ENCODE measurements at regions not wholly inside any gene's neighbourhood (a gene's known extent, or its start where the extent isn't known, plus 50 kb on each side); places are given as distances from the start of the nearest gene placed in this dataset.

GRCh38 chr10:109115179-109115578 lies 808.1 kb downstream of the XPNPEP1 start:
- H2BK20ac ChIP-seq (ENCODE audit: low read depth, low read length, poor library complexity, severe bottlenecking), result no peak overlapping the region
- H3K4me1 ChIP-seq (ENCODE audit: insufficient read depth, low read length), result no peaks in the 10 kb centered on the region
- H3K14ac ChIP-seq (ENCODE audit: insufficient read depth, low read length), result no peak overlapping the region
- no peak overlapping the region for H4K5ac ChIP-seq (ENCODE audit: insufficient read length, low read depth, low read length)
- H3K4me1 Mint-ChIP-seq, result no peaks in the 10 kb centered on the region
- no peak overlapping the region for H4K91ac ChIP-seq (ENCODE audit: insufficient read length, low read depth, low read length)
- no peak overlapping the region for H4K8ac ChIP-seq (replicated peaks; ENCODE audit: insufficient read length, low read depth, low read length)
- no peak overlapping the region for H3K27ac Mint-ChIP-seq
- H3K79me2 ChIP-seq (ENCODE audit: insufficient read depth, low read length), result no peaks in the 10 kb centered on the region
- no peaks in the 10 kb centered on the region for H3K23me2 ChIP-seq (ENCODE audit: insufficient read length, low read depth, low read length, poor library complexity, severe bottlenecking)
- peaks cover 4% of the 10 kb centered on the region for H3K27me3 Mint-ChIP-seq (ENCODE audit: low read depth)
- no peak overlapping the region for H2AFZ ChIP-seq (ENCODE audit: low read length)
- H3K36me3 Mint-ChIP-seq (ENCODE audit: insufficient read depth in 1 of 3, low read depth in 3 of 3), result peaks cover 7 to 20% (median 13%) of the 10 kb centered on the region in 3 experiments; a peak in 6 of 7 replicates
- H2BK15ac ChIP-seq (ENCODE audit: low read depth, low read length), result no peak overlapping the region
- no peak overlapping the region for H3K18ac ChIP-seq (ENCODE audit: insufficient read length, low read depth, low read length)
- H2BK120ac ChIP-seq (ENCODE audit: low read depth, low read length, poor library complexity, severe bottlenecking), result no peak overlapping the region
- WGBS (ENCODE audit: extremely low coverage, insufficient read length, low lambda C conversion rate), result no CpG with 5 or more reads among the region's 2 CpGs
- no peak overlapping the region for H2BK5ac ChIP-seq (ENCODE audit: insufficient read length, low read length)
- H2AK5ac ChIP-seq (ENCODE audit: insufficient read length, low read length), result no peak overlapping the region
- no peak overlapping the region for H3K56ac ChIP-seq (ENCODE audit: insufficient read length, low read depth, low read length)
- no peaks in the 10 kb centered on the region for H3K27me3 ChIP-seq (ENCODE audit: insufficient read depth, low read length)
- no peak overlapping the region for H2BK12ac ChIP-seq (ENCODE audit: insufficient read length, low read depth, low read length)
- no peak overlapping the region for H3K9ac ChIP-seq (ENCODE audit: extremely low read depth, insufficient read length, low read length)
- H3K23ac ChIP-seq (ENCODE audit: insufficient read length, low read depth, low read length), result no peak overlapping the region
- H3K27ac ChIP-seq (ENCODE audit: insufficient read length, low read depth, low read length), result no peak overlapping the region
- H3K4me3 Mint-ChIP-seq, result no peak overlapping the region
- H3K9me3 ChIP-seq (ENCODE audit: control insufficient read depth, low read depth, low read length), result peaks cover 14% of the 10 kb centered on the region
- no peak overlapping the region for H3K4me2 ChIP-seq (ENCODE audit: insufficient read depth, insufficient read length, low read length)
- TF ChIP-seq CTCF (conservative IDR thresholded peaks at IDR 0.05), result no peak
- H3T11ph ChIP-seq (ENCODE audit: low read length), result no peak overlapping the region
- H3K9me3 Mint-ChIP-seq, result peaks cover 16 to 19% of the 10 kb centered on the region in 2 experiments
- no peak overlapping the region for H3K4ac ChIP-seq (ENCODE audit: low read depth, low read length)
- no peaks in the 10 kb centered on the region for H4K20me1 ChIP-seq (ENCODE audit: control insufficient read depth, insufficient read depth, insufficient read length)
- no peak for DNase-seq
- no peaks in the 10 kb centered on the region for H3K79me1 ChIP-seq (ENCODE audit: insufficient read depth, low read depth, low read length, poor library complexity, severe bottlenecking)

All from H9 (cell line).